Activated CD8-positive, alpha-beta memory T cell treated with anti-CD3 and anti-CD28 coated beads for 48 hours (primary cell): ENCODE measurements at regions not wholly inside any gene's neighbourhood (a gene's known extent, or its start where the extent isn't known, plus 50 kb on each side); places are given as distances from the start of the nearest gene placed in this dataset.
"Not testable (repeated sequence)": the region's sequence is repeated elsewhere in the genome, so short reads cannot be mapped to it uniquely, and the experiment has no call there.

Experiments used
- DNase-seq, 3 experiments: peaks; one replicate each; pipeline ENCODE4 v3.0.0-alpha.2; 2020; ENCODE audit warnings: low read depth in 2 of 3, low spot score in 2 of 3

DNA sequence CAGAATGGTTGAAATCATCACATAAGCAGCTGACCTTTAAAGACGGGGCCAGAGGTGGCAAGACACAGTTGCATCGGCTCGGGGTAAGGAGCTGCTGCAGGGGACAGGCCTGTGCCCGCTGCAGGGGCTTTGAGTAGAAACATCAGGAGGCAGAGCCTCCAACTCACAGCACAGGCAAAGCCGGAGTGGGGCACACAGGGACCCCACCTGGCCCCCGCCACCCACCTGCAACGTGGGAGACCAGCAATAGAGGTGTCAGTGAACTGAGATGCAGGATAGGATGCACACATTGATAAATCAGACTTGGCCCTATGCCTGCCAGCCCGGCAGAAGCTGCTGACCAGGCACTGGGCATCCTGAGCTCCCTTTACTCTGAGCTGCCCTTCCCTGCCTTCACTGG lies 257.2 kb downstream of the NPHP4 start:
- no peak for DNase-seq

DNA sequence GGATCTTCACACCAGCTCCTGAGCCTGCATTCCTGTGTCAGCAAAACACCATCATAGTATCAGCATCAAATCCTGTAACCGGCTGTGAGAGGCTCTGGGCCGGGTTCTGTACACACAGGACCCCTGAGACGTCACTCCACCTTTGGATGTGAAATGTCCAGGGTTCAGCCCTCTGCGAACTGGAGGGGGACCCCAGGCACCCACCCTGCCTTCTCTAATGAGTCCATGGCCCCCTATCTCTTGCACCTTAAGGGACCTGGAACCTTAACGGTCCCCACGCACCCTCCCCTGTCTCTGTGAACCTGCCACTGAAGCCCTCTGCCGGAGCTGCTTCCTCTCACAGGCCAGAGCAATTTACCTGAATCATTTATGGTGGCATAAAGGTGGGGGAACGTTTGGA lies 257.8 kb downstream of the NPHP4 start:
- DNase-seq, result no peak

DNA sequence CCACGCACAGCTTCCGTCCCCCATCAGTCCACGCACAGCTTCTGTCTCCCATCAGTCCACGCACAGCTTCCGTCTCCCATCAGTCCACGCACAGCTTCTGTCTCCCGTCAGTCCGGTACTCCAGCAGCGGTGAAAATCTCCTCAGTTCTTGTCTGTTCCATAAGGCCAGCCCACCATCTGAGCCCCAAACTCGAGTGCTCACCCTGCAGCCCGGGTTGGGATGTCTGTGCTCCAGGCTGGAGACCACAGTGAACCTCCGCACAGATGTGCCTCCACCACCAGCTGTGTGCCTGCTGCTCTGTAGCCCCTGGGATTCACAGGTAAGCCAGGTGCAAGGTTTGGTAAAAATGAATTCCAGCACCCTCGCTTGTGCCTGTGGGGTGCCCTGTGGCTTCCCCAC lies 258.6 kb downstream of the NPHP4 start:
- DNase-seq, result no peak

DNA sequence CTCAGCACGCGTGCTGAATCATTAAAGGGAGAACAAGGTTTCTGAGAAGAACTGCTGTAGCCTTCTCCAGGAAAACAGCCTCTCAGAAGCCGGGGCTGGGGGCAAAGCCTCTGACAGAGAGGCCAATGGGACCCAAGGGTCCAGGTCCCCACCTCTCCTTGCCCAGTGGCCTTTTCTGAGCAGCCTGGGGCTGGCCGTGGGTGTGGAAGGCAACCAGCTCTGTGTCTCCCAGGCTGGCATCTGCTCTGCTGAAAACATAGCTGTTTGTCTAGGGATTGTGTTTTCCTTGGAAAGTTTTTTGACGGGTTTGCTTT lies 261.2 kb downstream of the NPHP4 start:
- DNase-seq, result no peak

DNA sequence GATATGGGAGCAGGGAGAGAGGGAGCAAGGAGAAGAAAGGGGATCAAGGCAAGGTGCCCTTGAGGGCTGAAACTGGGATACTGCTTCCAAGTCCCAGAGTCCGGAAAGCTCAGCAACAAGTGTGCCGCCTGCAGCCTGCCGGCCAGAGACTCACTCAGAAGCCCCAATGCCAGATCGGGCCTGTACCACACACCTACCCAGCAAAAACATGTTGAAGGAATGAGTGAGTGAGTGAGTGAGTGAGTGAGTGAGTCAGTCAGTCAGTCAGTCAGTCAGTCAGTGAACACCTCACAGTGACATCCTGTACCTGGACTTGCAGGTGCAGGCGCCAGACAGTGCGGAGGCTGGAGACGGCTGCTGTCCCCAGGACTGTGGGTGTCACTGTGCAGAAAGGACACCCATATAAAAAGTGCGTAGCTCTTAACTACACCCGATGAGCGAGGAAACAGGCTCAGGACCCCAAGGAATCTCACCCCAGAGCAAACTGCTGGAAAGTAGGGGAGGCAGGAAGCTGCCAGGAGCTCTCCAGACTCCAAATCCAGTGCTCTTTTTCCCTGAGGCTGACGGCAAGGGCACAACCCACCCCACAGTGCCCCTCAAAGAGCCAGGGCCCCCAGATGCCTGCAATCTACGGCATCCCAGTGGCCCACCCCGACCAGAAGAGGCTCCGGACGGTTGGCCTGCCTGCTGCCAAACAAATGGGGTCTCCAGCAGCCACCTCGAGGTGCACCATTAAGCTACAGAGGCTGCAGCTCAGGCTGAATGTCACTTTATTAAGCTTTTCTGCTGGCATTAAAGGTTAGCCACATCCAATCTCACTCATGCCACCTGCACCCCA lies 261.7 kb downstream of the NPHP4 start:
- no peak for DNase-seq

DNA sequence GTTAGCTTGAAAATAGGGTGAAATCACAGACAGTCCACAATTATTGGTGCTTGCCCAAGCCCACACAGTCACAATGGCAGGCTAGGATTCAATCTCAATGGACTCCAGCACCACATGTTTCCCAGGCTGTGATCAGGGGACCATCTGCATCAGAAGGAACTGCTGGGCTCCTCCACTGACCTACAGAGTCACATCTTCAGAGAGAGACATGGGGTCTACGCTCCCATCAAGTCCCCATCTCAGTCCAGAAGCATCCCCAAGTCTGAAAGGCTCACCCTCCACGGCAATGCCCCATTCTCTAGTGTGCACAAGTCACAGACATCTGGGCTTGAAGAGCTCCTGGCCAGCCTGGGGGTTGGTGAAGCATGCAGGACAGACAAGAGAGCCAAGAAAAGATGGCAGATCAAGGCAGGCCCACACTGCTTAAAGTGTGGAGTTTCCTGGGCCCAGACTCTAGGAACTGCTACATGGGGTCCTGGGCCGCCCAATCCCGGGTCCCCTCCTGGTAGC lies 262.5 kb downstream of the NPHP4 start:
- no peak for DNase-seq

DNA sequence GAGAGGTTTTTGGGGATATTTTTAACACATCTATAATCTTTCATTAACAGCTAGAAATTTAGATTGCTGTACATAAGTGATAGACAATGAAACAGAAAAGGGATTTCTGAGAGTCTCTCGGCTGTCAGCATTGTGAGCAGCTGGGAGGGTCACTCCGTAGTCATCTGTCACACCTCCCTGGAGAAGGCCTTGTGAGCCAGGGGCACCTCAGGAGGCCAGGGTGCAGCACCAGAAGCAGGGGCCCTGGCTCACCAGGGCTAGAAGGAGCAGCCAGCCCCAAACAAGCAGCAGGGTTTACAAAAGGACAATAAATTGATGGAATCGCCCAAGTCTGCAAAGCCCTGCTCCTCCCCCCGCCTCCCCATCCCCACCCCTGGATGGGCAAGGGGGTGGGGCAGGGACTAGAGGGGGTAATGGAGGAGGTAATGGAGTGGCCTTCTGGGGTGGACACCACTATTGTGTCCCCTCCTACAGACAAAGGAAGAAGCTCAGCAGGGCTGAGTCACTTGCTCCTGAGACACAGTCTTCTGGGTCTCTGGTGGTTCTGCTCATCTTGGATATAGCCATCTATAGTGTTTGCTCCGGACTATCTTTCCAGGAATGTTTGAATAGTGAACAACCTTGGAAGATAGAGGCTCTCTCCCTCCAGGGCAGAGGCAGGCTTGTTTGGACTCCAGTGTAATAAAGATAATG lies 263.4 kb downstream of the NPHP4 start:
- no peak for DNase-seq

DNA sequence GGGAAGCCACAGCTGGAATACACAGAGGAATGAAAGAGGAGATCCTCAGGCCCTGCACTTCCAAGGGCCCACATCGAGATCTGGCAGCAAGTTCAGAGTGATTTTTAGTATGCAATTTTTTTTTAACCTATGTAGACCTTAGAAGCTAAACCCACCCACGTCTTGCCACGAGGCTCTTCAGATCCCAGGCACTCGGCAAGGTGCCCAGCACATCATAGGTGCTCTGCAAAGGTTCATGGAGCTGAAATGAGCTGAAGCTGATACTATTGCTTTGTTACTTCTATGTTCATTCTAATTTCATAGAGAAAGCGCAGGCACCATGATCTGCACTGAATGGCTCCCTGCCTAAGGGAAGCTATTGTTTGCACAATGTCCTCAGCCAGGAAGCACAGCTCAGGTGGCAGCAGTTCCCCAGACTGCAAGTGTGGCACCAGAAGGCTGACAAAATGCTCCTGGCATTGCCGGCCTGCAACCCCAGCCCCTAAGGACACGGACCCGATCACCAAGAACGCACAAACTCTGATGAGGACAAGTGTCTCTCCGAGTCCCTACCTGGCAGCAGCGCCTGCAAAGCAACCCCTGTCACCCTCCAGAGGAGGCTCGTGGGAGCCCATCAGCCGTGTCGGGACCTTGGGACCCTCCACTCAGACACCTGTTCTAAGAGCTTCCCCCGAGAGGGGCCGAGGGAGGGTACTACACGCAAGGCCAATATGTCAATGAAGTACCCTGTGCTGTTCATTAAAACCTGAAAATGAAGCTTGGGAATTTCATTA lies 264.2 kb downstream of the NPHP4 start:
- DNase-seq, result no peak

DNA sequence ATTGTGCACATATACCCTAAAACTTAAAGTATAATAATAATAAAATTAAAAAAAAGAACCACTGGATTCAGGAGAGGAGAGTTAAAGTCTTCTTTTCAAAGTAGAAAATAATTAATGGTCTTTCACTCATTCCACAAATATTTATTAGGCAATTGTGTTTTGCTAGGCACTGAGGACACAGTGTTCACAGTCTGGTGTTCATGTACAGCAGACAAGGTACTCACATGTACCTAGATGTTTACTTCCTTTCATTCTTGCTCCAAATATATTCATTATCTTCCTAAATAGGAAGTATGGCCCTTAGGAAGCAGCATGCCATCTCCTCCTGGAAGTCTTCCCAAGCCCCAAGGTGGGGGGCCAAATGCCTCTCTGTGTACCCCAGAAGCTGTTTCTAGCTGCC lies 265.0 kb downstream of the NPHP4 start:
- DNase-seq, result no peak

DNA sequence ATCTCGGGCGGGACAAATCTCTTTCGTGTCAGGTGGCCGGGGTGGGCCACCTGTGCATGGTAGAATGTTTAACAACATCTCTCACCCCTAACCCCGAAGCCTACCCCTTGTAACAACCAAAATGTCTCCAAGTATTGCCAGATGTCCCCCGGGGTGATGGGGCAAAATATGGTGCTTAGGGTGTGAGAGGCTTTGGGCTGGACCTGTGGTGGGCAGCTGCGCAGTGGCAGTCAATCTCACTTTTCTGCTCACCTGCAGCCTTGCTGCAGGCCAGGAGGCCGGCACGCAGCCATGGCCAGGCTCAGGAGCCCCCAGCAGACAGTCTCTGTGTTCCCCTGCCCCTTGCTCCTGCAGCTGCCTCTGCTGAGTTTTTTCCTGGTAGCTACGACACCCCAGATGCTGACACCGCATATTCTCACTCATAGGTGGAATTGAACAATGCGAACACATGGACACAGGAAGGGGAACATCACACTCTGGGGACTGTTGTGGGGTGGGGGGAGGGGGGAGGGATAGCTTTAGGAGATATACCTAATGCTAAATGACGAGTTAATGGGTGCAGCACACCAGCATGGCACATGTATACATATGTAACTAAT lies 265.5 kb downstream of the NPHP4 start:
- DNase-seq, result not testable (repeated sequence)

DNA sequence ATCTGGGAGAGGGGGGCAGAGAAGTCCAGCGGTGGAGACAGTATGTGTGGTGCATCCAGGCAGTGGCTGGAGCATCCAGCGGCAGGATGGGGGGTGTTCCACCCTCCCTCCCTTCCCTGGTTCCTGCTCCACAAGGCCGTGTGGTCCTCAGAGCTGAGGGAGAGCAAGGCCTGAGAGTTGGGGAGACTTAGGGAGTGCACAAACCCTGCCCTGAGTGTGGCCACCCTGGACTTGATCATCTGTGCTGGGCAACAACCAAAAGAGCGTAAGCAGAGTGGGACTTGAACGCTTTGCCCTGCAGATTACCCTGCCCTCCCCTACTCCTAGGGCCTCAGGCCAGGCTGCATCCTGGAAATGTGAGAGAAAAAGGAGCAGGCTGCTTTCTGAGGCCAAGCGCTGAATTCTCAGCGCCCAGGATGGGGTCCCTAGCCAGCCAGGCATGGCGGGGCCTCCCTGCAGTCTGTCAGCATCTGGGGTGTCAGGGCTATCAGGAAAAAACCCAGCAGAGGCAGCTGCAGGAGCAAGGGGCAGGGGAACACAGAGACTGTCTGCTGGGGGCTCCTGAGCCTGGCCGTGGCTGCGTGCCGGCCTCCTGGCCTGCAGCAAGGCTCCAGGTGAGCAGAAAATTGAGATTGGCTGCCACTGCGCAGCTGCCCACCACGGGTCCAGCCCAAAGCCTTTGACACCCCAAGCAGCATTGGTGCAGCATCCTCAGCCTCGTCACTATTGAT lies 266.2 kb downstream of the NPHP4 start:
- no peak for DNase-seq

DNA sequence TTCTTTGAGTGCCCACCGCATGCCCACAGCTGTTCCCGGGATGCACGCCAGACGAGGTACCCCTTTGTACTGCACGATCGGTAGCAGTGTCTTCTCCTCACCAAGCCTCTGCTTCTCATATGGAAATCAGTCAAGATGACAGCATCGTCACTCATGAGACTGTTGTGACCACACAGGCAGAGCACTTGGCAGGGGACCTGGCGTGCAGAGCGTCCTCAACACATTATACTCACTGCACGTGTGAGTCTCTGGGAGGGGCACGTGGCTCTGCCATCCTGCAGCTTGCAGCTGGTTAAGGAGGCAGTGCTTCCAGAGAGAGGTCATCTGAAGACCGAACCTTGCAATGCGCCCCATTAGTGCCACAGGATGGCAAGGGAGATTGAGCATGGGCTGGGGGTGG lies 266.8 kb downstream of the NPHP4 start:
- no peak for DNase-seq

DNA sequence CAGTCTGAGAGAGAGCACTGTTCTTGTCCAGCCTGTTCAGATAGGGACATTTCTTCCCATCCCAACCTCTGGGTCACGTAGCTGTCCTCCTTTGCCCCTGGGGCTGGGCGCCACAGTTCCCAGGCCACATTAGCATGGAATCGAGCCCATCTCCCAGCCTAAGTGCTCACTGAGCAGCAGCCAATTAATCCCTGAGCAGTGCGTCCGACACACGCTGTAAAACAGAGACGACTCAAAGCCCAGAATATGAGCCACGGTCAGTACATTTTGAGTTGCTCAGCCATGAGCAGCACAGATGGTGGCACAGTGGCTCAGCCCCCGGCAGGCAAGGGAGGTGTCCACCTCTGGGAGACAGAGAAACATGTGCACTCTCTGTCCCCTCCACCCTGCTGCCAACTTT lies 267.4 kb downstream of the NPHP4 start:
- no peak for DNase-seq

DNA sequence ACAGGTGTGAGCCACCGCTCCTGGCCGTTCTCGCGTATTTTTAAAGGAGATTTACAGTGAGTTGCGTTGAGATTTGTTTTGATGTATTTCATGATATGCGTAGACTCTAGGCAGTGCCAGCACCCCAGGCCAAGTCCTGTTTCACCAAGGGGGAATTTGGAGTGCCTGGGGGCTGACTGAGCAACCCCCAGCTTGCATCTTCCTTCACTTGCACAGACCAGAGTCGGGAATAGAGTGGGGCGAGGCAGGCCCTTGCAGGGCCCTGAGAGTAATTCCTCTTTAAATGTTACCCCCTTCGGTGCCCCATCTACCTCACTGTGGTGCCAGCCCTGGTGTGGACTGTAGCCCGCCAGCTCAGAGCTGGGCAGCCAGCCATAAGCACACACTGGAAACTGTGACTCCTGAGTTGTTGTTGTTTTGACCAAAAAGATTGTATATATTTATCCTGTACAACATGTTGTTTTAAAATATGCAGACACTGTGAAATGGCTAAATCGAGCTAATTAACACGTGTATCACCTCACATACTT lies 269.5 kb downstream of the NPHP4 start:
- no peak for DNase-seq

DNA sequence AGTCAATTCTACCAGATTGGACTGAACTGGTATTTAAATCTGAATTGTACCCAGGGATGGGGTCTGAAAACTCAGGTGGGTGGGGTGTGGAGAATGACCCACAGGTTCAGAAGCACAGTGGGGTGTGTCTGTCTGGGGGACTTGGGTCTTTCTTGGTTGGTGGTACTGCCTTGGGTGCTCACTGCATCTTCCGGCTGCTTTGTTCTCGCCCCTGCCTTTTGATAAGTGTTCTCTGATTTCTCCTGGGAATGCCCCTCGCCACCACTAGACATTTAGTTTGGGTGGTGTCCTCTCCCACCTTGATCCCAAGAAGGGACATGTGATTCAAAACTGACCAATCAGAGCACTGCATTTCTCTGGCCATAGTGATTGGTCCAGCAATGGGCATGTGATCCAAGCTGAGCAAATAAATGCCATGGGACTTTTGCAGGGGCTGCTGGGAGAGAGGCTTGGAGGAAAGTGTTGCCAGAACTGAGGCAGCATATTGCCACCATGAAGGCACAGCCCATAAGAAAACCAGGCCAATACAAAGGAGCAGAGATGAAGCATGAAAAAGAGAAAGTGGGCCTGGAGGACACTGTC lies 270.5 kb downstream of the NPHP4 start:
- no peak for DNase-seq

DNA sequence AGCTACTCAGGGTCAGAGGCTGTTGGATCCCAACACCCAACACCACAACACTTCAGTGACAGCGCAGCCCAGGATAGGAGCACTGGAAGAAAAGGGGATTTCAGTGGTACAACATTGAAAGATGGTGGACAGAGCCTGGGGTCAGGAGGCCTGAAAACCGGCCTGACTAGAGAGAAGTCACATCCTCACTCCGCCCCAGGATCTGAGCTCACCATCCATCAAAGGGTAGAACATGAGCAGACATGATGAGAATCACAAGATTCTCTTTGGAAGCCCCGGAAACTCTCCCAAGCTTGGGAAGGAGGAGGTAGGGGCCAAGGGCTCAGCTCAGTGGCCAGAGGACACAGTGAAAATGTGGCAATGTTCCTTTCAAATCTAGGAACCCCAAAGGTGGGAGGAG lies 271.3 kb downstream of the NPHP4 start:
- DNase-seq, result no peak

DNA sequence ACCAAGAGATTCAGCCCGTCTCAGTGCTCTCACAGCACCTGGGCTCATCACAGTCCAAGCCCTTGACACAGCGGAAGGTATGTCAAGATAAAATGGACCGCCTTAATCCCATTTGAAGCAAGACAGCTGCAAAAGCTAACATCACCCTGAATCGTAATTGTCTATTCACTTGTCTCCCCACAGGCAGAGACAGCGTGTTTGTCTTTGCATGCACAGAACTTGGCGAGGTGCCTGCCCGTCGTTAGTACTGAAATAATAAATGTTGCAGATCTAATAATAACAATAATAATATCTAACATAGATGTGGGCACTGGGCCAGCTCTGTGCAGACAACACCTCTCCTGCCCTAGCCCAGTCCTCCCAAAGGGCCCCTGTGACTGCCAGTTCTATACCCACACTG lies 271.7 kb downstream of the NPHP4 start:
- DNase-seq, result no peak

DNA sequence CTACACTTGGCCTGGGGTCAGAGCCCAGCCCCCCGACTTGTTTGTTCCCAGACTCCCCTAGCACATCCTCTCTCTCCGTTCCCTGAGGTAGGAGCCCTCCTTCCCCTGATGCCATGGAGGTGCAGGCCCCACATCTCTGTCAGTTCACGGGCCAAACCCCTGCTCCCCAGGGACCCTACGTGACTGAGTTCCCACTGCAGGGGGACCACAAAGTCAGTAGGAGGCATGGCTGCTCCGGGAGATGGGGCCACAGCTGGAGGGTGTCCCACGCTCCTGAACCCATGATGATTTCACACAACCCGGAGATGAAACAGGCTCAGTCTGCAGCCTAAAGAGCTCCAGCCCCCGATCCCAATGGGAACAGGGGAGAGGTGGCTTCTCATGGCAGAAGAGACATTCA lies 272.2 kb downstream of the NPHP4 start:
- DNase-seq, result no peak

DNA sequence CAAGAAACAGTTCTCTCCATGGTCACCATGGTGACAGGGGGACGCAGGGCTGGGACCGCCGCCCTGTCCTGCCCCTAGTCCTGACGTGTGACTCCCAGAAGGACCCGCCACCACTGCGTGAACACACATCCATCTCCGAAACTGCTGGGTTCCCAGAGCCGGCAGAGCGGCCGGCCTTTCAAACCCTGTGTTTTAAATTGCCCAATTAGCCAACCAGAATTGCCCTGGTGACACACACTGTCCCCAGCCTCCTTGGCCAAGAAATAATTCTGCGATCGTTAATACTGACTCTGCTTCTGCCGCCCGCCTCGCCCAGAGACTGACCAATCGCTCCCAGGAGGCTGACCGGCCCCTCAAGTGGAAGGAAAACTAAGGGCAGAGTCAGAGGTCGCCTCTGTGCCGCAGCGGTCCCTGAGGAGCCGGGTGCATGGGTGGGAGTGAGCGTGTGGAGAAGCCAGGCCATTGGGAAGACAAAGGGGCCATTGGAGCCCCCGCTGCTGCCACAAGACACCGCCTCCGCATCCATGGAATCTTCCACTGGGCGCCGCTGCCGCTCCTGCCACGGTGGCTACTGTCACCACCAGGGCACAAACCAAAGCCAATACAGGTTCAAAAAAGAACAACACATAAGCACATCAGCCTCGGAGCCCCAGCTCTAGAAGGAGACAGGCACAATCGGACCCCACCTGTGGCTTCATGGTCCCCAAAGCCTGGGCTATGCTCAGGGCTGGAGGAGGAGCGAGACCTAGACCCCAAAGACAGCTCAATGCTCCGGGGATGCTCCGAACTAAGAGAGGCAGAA lies 273.2 kb downstream of the NPHP4 start:
- no peak for DNase-seq
